HG02571 (cell line): ENCODE measurements at regions not wholly inside any gene's neighbourhood (a gene's known extent, or its start where the extent isn't known, plus 50 kb on each side); places are given as distances from the start of the nearest gene placed in this dataset.
"Not testable (repeated sequence)": the region's sequence is repeated elsewhere in the genome, so short reads cannot be mapped to it uniquely, and the experiment has no call there.

ENCODE experiments used
- ATAC-seq: cut with Tn5 transposase; IDR thresholded peaks from one replicate; pipeline ENCODE4 v1.9.1; 2021; ENCODE audit warnings: mild to moderate bottlenecking, moderate library complexity; ENCODE audit not compliant: unreplicated experiment

DNA sequence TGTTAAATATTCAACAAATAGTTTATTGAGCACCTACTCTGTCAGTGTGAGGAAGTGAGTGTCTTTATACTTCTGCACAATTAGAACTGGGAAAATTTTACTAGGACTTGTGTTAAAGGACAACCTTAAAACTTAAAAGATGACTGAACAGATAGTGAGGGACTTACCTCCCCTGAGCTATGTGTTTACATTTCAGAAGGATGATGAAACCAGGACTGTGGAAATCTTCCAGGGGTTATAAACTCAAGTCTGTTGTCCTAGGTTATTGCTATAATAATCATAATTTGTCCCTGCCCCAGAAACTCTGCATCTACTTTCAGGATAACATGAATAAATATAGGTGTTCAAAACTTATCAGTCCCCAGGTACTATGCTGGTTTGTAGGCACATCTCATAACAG is 261.0 kb upstream of the MKLN1 start:
- no peak for ATAC-seq

DNA sequence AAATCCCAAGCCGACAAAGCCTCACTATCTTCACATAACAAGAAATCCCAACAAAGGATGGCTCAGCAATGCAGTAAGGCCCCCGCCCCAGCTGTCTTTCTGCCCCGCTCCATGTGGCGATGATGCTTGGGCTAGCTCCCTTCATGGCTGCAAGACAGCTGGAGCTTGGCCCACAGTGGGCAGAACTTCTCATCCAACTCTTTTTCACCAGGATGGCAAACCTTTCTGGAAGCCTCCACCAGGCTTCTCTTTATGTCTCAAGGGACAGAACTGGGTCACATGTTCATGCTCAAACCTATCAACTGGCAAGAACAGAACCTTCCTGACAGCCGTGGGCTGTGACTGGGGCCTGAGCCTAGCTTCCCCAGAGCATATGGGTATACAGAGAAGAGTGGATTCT is 260.5 kb upstream of the MKLN1 start:
- no peak for ATAC-seq

GRCh38 chr7:131068604-131069021 is 259.1 kb upstream of the MKLN1 start:
- ATAC-seq = no peak

GRCh38 chr7:131071786-131072504 is 255.7 kb upstream of the MKLN1 start:
- no peak for ATAC-seq

- no peak for ATAC-seq
These were observed 255.1 kb upstream of the MKLN1 start for GRCh38 chr7:131072505-131073091.

DNA sequence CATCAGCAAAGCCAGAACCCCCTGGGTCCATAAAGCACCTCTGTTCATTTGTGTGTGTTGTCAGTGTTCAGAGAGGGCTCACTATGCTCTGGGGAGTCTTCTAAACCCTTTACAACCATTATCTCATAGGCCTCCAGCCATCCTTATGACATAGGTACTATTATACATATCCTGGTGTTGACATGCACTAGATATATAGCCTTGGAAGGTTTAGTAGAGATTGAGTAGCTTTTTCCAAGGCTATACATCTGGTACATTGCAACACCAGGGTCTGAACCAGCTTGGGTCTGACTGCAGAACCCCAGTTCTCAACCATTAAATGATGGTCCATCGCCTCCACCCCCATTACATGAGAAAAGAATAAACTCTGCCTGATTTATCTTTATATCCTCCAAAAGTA is 253.6 kb upstream of the MKLN1 start:
- no peak for ATAC-seq

GRCh38 chr7:131074585-131074984 is 253.1 kb upstream of the MKLN1 start:
- no peak for ATAC-seq

GRCh38 chr7:131075406-131075805 is 252.3 kb upstream of the MKLN1 start:
- ATAC-seq = no peak

DNA sequence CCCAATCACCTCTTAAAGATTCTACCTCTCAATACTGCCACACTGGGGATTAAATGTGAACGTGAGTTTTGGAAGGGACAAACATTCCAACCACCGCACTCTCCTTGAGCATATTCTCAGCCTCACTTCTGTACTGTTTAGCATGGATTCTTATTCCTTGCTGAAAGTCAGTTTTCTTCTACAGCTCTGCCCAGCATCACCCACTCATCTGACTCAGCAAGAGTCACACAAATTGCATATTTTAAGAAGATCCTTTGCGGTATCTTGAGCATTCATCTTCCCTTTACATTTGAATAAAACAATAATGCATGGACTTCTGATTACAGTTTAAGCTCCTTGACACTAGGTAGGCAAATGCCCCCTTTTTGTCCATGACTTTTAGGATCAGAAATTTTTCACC is 251.6 kb upstream of the MKLN1 start:
- no peak for ATAC-seq

DNA sequence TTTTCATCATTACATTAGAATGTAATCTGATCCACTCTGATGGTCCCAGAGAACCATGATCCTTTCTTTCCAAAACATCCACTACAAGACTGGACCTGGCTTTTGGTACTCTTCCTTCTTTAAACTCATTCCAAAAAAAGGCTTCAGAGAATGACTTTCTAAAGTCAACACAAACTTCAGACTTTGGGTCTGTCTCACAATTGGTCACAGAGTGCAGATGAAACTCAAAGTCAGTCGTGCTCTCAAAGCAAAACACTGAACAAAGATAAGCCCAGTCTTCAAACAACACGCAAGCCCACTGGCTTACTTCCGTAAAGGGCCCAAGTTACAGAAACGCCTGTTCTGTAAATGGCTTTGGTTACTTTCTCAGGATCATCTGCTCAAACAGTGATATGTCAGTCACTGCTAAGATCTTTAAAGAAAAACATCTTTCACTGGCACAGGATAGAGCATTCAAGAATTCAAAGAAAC is 250.9 kb upstream of the MKLN1 start:
- no peak for ATAC-seq

- ATAC-seq = no peak
These were observed 249.9 kb upstream of the MKLN1 start for GRCh38 chr7:131077735-131078134.

DNA sequence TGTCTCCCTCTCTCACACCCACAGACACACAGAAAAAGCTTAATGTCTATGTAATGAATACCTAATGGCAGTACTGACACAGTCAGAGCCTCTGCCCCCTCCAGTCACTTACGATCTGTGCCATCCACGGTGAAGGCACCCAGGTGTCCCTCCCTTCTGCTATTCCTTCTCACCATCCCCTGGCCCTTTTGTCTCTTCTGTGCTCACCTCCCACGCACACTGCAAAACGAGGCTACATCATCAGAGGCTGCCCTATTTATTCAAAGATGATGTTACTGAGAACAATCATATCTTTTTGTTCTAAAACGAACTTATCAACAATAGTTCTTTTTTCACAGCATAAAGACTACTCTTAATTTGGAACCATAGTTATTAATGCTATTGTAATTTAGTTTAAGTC is 246.9 kb upstream of the MKLN1 start:
- no peak for ATAC-seq

GRCh38 chr7:131081308-131081707 is 246.4 kb upstream of the MKLN1 start:
- no peak for ATAC-seq

GRCh38 chr7:131083781-131084180 is 243.9 kb upstream of the MKLN1 start:
- no peak for ATAC-seq

- not testable (repeated sequence) for ATAC-seq
These were observed 243.3 kb upstream of the MKLN1 start for GRCh38 chr7:131084336-131084735.

GRCh38 chr7:131087756-131088658 is 239.7 kb upstream of the MKLN1 start:
- ATAC-seq = no peak

DNA sequence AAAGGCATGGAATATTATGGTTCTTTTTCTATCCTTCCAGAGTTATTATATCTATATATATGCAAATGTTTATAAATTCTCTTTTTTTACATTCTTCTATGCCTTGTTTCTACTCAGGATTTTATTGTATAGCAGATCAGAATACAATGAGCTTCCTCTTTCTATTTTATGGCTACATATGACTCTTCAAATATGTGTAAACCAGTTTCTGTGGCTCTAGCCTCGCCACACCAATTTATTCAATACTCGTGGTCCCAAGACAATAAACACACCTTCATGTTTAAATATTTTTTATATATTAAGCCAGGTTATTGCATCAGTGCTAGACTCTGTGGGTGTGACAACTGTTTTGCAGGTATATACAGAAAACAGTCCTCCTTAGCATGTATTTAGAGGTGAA is 237.5 kb upstream of the MKLN1 start:
- ATAC-seq = no peak

GRCh38 chr7:131090886-131091692 is 236.6 kb upstream of the MKLN1 start:
- no peak for ATAC-seq

GRCh38 chr7:131094685-131095084 is 233.0 kb upstream of the MKLN1 start:
- no peak for ATAC-seq

GRCh38 chr7:131095346-131095745 is 232.3 kb upstream of the MKLN1 start:
- no peak for ATAC-seq
